Natural killer cell (primary cell): ENCODE measurements at regions not wholly inside any gene's neighbourhood (a gene's known extent, or its start where the extent isn't known, plus 50 kb on each side); places are given as distances from the start of the nearest gene placed in this dataset.

Source experiments
- ATAC-seq, 3 donors: fragments of 150-1000 bp in 2 of 3; fragments of 200-7000 bp in 1 of 3; cut with Tn5 transposase; 1 replicate in 1 of 3; 2 replicates in 2 of 3; pipeline ENCODE4 v1.10.0; 2021; ENCODE audit warnings: mild to moderate bottlenecking in 2 of 3, moderate library complexity in 2 of 3
- DNase-seq, 2 donors: peaks; one replicate each; pipeline versions ENCODE4 v3.0.0 to v3.0.0-alpha.2; 2013 to 2021; ENCODE audit warnings: mixed read lengths in 1 of 2
- H3K27ac ChIP-seq: one replicate; pipeline ENCODE4 v1.5.1; 2013; ENCODE audit warnings: mild to moderate bottlenecking, low read length
- H3K27me3 ChIP-seq: one replicate; pipeline ENCODE4 v1.6.1; 2013; ENCODE audit warnings: low read length; ENCODE audit not compliant: control insufficient read depth, insufficient read depth
- H3K36me3 ChIP-seq: one replicate; pipeline ENCODE4 v1.6.1; 2013; ENCODE audit warnings: low read length; ENCODE audit not compliant: control insufficient read depth, insufficient read depth
- H3K4me1 ChIP-seq: one replicate; pipeline ENCODE4 v1.6.1; 2013; ENCODE audit warnings: low read length; ENCODE audit not compliant: control insufficient read depth, insufficient read depth
- H3K4me3 ChIP-seq: one replicate; pipeline ENCODE4 v1.5.1; 2013; ENCODE audit warnings: low read length
- H3K9me3 ChIP-seq: one replicate; pipeline ENCODE4 v1.6.1; 2013; ENCODE audit warnings: low read length; ENCODE audit not compliant: control insufficient read depth, insufficient read depth
- H3K27ac Mint-ChIP-seq, 2 donors: one replicate each; pipeline ENCODE4 v1.8.0; 2022; ENCODE audit warnings: mild to moderate bottlenecking in 2 of 2, mixed read lengths in 2 of 2, moderate library complexity in 1 of 2
- H3K27me3 Mint-ChIP-seq, 2 donors: one replicate each; pipeline ENCODE4 v1.8.0; 2022; ENCODE audit warnings: low read depth in 2 of 2, mixed read lengths in 2 of 2
- H3K36me3 Mint-ChIP-seq: one replicate; pipeline ENCODE4 v1.8.0; 2022; ENCODE audit warnings: mixed read lengths
- H3K4me1 Mint-ChIP-seq, 2 donors: one replicate each; pipeline ENCODE4 v1.8.0; 2022; ENCODE audit warnings: mixed read lengths in 2 of 2
- H3K4me3 Mint-ChIP-seq: one replicate; pipeline ENCODE4 v1.8.0; 2022; ENCODE audit warnings: mild to moderate bottlenecking, moderate library complexity, mixed read lengths
- H3K9me3 Mint-ChIP-seq, 2 donors: one replicate each; pipeline ENCODE4 v1.8.0; 2022; ENCODE audit warnings: mixed read lengths in 2 of 2
- CTCF ChIP-seq: fragments of 200-600 bp; IDR thresholded peaks from one replicate; pipeline ENCODE4 v1.8.0; 2022; ENCODE audit warnings: antibody characterized with exemption
- WGBS: methylation state at CpG from one replicate; pipeline ENCODE4 v1.1.7; 2013; ENCODE audit warnings: missing lambda C conversion rate; ENCODE audit not compliant: insufficient coverage; 5-methylcytosine and 5-hydroxymethylcytosine counted together
- intact Hi-C: fragments of 100-400 bp; cut with micrococcal nuclease; formaldehyde crosslinking; loops from one replicate; pipeline ENCODE4 v1.14.2; 2022

- 81% methylated on average over 5 of the region's 6 CpGs for WGBS
- H3K4me3 Mint-ChIP-seq = no peak overlapping the region
- TF ChIP-seq CTCF = no peak
- Histone ChIP-seq H3K4me1 (no peaks in the 10 kb centered on the region), H3K36me3 (no peaks in the 10 kb centered on the region), H3K27ac (no peak overlapping the region), H3K9me3 (peaks cover 8% of the 10 kb centered on the region), H3K27me3 (no peaks in the 10 kb centered on the region), H3K4me3 (no peak overlapping the region)
- peaks cover 8% of the 10 kb centered on the region for H3K36me3 Mint-ChIP-seq
- no peak for DNase-seq
- peaks cover 10 to 15% of the 10 kb centered on the region in 2 donors for H3K9me3 Mint-ChIP-seq
- H3K27me3 Mint-ChIP-seq = no peaks in the 10 kb centered on the region
- no peak for ATAC-seq
- no peak overlapping the region for H3K27ac Mint-ChIP-seq
- H3K4me1 Mint-ChIP-seq = no peaks in the 10 kb centered on the region
- intact Hi-C loops = no loop called here
Observed at GRCh38 chr21:20741445-20741844, 256.8 kb upstream of the NCAM2 start.

- 64% methylated on average over 2 of the region's 2 CpGs for WGBS
- no peak overlapping the region for H3K27ac ChIP-seq
- H3K27ac Mint-ChIP-seq = no peak overlapping the region
- H3K9me3 Mint-ChIP-seq = peaks cover 12 to 33% of the 10 kb centered on the region in 2 donors
- intact Hi-C loops = no loop called here
- H3K36me3 Mint-ChIP-seq = no peaks in the 10 kb centered on the region
- no peaks in the 10 kb centered on the region for H3K4me1 Mint-ChIP-seq
- H3K27me3 ChIP-seq = no peaks in the 10 kb centered on the region
- H3K4me3 ChIP-seq = no peak overlapping the region
- TF ChIP-seq CTCF = no peak
- ATAC-seq = no peak
- H3K9me3 ChIP-seq = peaks cover 3% of the 10 kb centered on the region
- no peaks in the 10 kb centered on the region for H3K27me3 Mint-ChIP-seq
- no peaks in the 10 kb centered on the region for H3K36me3 ChIP-seq
- no peak for DNase-seq
- no peak overlapping the region for H3K4me3 Mint-ChIP-seq
- no peaks in the 10 kb centered on the region for H3K4me1 ChIP-seq
Observed at GRCh38 chr21:20760221-20760620, 238.0 kb upstream of the NCAM2 start.

- no peak overlapping the region for H3K4me3 Mint-ChIP-seq
- H3K9me3 Mint-ChIP-seq = peaks cover 13 to 17% of the 10 kb centered on the region in 2 donors
- TF ChIP-seq CTCF = no peak
- no peaks in the 10 kb centered on the region for H3K4me1 Mint-ChIP-seq
- H3K36me3 Mint-ChIP-seq = no peaks in the 10 kb centered on the region
- no peaks in the 10 kb centered on the region for H3K4me1 ChIP-seq
- no peaks in the 10 kb centered on the region for H3K27me3 Mint-ChIP-seq
- no peaks in the 10 kb centered on the region for H3K36me3 ChIP-seq
- ATAC-seq = no peak
- peaks cover 8% of the 10 kb centered on the region for H3K9me3 ChIP-seq
- no peak overlapping the region for H3K4me3 ChIP-seq
- no peak overlapping the region for H3K27ac ChIP-seq
- H3K27ac Mint-ChIP-seq = no peak overlapping the region
- intact Hi-C loops = no loop called here
- H3K27me3 ChIP-seq = no peaks in the 10 kb centered on the region
- DNase-seq = no peak
- 100% methylated on average over 1 of the region's 1 CpG for WGBS
Observed at GRCh38 chr21:20774737-20775136, 223.5 kb upstream of the NCAM2 start.

GRCh38 chr21:20779321-20779720, 218.9 kb upstream of the NCAM2 start:
- no peak overlapping the region for H3K4me3 ChIP-seq
- no peak for TF ChIP-seq CTCF
- peaks cover 7 to 14% of the 10 kb centered on the region in 2 donors for H3K9me3 Mint-ChIP-seq

More at GRCh38 chr21:20779321-20779720, 218.9 kb upstream of the NCAM2 start:
- no peaks in the 10 kb centered on the region for H3K27me3 ChIP-seq
- DNase-seq (no peak), ATAC-seq (no peak)
- H3K36me3 ChIP-seq = no peaks in the 10 kb centered on the region
- H3K27ac Mint-ChIP-seq = no peak overlapping the region
- no peaks in the 10 kb centered on the region for H3K27me3 Mint-ChIP-seq
- H3K9me3 ChIP-seq = peaks cover 17% of the 10 kb centered on the region
- H3K4me1 Mint-ChIP-seq = no peaks in the 10 kb centered on the region
- no peaks in the 10 kb centered on the region for H3K4me1 ChIP-seq
- 44% methylated on average over 2 of the region's 2 CpGs for WGBS
- H3K4me3 Mint-ChIP-seq = no peak overlapping the region
- no peaks in the 10 kb centered on the region for H3K36me3 Mint-ChIP-seq
- no peak overlapping the region for H3K27ac ChIP-seq
- intact Hi-C loops = no loop called here
